ENCODE measurements at regions not wholly inside any gene's neighbourhood (a gene's known extent, or its start where the extent isn't known, plus 50 kb on each side); places are given as distances from the start of the nearest gene placed in this dataset.

DNA sequence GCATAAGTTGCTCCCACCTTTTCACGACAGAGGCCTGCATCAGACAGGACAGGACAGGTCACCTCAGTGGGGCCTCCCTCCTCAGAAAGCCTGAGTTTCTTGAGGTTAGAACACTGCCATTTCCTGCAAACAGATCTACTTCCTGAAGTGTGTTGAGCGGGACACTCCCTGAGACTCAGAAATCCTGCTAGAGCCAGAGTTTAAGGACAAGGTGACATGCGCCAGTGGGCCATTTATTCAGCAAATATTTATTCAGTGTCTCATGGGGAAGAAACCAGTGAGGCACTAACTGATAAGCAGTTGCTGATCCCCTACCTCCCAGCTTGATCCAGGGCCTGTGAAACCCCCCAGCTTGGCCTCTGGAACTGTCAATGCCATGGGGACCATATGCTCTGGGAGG is 454.6 kb downstream of the SOX6 start:
- TF ChIP-seq, protein P1, sequence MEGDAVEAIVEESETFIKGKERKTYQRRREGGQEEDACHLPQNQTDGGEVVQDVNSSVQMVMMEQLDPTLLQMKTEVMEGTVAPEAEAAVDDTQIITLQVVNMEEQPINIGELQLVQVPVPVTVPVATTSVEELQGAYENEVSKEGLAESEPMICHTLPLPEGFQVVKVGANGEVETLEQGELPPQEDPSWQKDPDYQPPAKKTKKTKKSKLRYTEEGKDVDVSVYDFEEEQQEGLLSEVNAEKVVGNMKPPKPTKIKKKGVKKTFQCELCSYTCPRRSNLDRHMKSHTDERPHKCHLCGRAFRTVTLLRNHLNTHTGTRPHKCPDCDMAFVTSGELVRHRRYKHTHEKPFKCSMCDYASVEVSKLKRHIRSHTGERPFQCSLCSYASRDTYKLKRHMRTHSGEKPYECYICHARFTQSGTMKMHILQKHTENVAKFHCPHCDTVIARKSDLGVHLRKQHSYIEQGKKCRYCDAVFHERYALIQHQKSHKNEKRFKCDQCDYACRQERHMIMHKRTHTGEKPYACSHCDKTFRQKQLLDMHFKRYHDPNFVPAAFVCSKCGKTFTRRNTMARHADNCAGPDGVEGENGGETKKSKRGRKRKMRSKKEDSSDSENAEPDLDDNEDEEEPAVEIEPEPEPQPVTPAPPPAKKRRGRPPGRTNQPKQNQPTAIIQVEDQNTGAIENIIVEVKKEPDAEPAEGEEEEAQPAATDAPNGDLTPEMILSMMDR (conservative IDR thresholded peaks at IDR 0.05; ENCODE audit: low read depth, low read length), result no peak
- TF ChIP-seq EZH2 (IDR thresholded peaks at IDR 0.05; ENCODE audit: borderline replicate concordance, low read depth, low read length, poor library complexity, severe bottlenecking), result no peak
